Esophagus muscularis mucosa (tissue), 4 donors: ENCODE measurements at regions not wholly inside any gene's neighbourhood (a gene's known extent, or its start where the extent isn't known, plus 50 kb on each side); places are given as distances from the start of the nearest gene placed in this dataset.

ENCODE experiments used
- CTCF ChIP-seq, 3 experiments: fragments of 200-600 bp in 2 of 3; fragments of 450-650 bp in 1 of 3; sonication (generic) in 2 of 3; IDR thresholded peaks; one replicate each; pipeline ENCODE4 v1.5.1; 2017 to 2019; ENCODE audit warnings: antibody characterized with exemption in 3 of 3, mild to moderate bottlenecking in 2 of 3, moderate library complexity in 1 of 3
- EP300 ChIP-seq: sonication (generic); formaldehyde crosslinking; IDR thresholded peaks from one replicate; pipeline ENCODE4 v1.6.1; 2017; ENCODE audit warnings: antibody characterized with exemption
- POLR2AphosphoS5 ChIP-seq, 2 donors: sonication (generic); formaldehyde crosslinking; IDR thresholded peaks; one replicate each; pipeline ENCODE4 v1.6.1; 2017; ENCODE audit warnings: antibody characterized with exemption in 2 of 2

- TF ChIP-seq CTCF (IDR thresholded peaks at IDR 0.05) (no peak), EP300 (no peak), POLR2AphosphoS5 (IDR thresholded peaks at IDR 0.05) (no peak)
Measured at GRCh38 chr12:24066865-24067264, 117.4 kb upstream of the SOX5 start.
